Hepatocyte (in vitro differentiated cells): ENCODE measurements at regions not wholly inside any gene's neighbourhood (a gene's known extent, or its start where the extent isn't known, plus 50 kb on each side); places are given as distances from the start of the nearest gene placed in this dataset.

Source experiments
- CTCF ChIP-seq: fragments of 200-600 bp; sonication (generic); IDR thresholded peaks from 2 replicates; pipeline ENCODE4 v1.5.1; 2016; ENCODE audit warnings: antibody characterized with exemption, mild to moderate bottlenecking; ENCODE audit not compliant: poor library complexity
- EZH2 ChIP-seq: fragments of 200-600 bp; sonication (generic); IDR thresholded peaks from 2 replicates; pipeline ENCODE4 v1.6.1; 2016; ENCODE audit warnings: antibody characterized with exemption, mild to moderate bottlenecking, borderline replicate concordance
- EZH2phosphoT487 ChIP-seq: fragments of 200-600 bp; sonication (generic); IDR thresholded peaks from one replicate; pipeline ENCODE4 v1.6.1; 2018; ENCODE audit warnings: antibody characterized with exemption, mild to moderate bottlenecking, low read depth, moderate library complexity; ENCODE audit not compliant: unreplicated experiment, severe bottlenecking

- TF ChIP-seq EZH2 = no peak
- TF ChIP-seq EZH2phosphoT487 = no peak
- no peak for TF ChIP-seq CTCF
These were observed 67.3 kb upstream of the DDIT4L start for GRCh38 chr4:100257567-100257966.
